ENCODE measurements at regions not wholly inside any gene's neighbourhood (a gene's known extent, or its start where the extent isn't known, plus 50 kb on each side); places are given as distances from the start of the nearest gene placed in this dataset.

DNA sequence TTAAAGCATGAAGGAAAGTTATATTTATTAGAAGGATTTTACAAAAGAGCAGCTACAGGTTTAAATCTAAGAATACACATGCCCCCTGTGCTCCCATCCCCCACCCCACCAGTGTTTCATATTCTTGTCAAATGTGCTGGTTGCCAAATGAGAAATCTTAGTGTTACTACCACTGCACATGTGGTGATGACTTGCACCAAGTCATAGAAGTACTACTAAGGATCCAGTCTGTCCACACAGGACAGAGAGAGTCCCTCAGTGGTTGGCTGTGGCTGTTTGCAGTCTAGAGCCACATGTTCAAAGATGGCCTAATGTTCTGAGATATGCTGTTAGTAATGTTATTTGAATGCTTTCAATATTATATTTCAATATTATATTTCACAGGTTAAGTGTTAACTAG is 268.8 kb downstream of the ADAMTS20 start:
- Histone ChIP-seq H3K9ac (ENCODE audit: low read depth in 1 of 2, low read length in 2 of 2) (no peak overlapping the region), H3K4me1 (ENCODE audit: control insufficient read depth in 4 of 4, insufficient read depth in 4 of 4, low read length in 3 of 4) (no peaks in the 10 kb centered on the region), H3K27ac (ENCODE audit: low read depth in 1 of 2, low read length in 2 of 2) (no peak overlapping the region), H3K27me3 (ENCODE audit: control insufficient read depth in 4 of 4, insufficient read depth in 4 of 4, low read length in 3 of 4) (peaks cover 0 to 2% (median 0%) of the 10 kb centered on the region in 4 donors), H3K36me3 (ENCODE audit: control insufficient read depth in 4 of 4, insufficient read depth in 3 of 4, low read depth in 1 of 4, low read length in 3 of 4) (no peaks in the 10 kb centered on the region), H3K9me3 (ENCODE audit: control insufficient read depth in 4 of 4, low read length in 3 of 4) (no peaks in the 10 kb centered on the region), H3K4me3 (ENCODE audit: low read depth in 1 of 3, low read length in 3 of 3) (no peak overlapping the region)
- TF ChIP-seq GABPA (IDR thresholded peaks at IDR 0.05 in 1 of 2, conservative IDR thresholded peaks at IDR 0.05 in 1 of 2), result no peak
- TF ChIP-seq, protein P1, sequence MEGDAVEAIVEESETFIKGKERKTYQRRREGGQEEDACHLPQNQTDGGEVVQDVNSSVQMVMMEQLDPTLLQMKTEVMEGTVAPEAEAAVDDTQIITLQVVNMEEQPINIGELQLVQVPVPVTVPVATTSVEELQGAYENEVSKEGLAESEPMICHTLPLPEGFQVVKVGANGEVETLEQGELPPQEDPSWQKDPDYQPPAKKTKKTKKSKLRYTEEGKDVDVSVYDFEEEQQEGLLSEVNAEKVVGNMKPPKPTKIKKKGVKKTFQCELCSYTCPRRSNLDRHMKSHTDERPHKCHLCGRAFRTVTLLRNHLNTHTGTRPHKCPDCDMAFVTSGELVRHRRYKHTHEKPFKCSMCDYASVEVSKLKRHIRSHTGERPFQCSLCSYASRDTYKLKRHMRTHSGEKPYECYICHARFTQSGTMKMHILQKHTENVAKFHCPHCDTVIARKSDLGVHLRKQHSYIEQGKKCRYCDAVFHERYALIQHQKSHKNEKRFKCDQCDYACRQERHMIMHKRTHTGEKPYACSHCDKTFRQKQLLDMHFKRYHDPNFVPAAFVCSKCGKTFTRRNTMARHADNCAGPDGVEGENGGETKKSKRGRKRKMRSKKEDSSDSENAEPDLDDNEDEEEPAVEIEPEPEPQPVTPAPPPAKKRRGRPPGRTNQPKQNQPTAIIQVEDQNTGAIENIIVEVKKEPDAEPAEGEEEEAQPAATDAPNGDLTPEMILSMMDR (IDR thresholded peaks at IDR 0.05; ENCODE audit: low read depth, low read length, missing input control), result no peak
- no peak for TF ChIP-seq YY1 (IDR thresholded peaks at IDR 0.05)
- TF ChIP-seq, protein P2, sequence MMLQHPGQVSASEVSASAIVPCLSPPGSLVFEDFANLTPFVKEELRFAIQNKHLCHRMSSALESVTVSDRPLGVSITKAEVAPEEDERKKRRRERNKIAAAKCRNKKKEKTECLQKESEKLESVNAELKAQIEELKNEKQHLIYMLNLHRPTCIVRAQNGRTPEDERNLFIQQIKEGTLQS (IDR thresholded peaks at IDR 0.05), result no peak
- no peak for TF ChIP-seq NR2F2 (IDR thresholded peaks at IDR 0.05)
- no peak for TF ChIP-seq JUND (IDR thresholded peaks at IDR 0.05)
- TF ChIP-seq HNF4A (conservative IDR thresholded peaks at IDR 0.05), result no peak
- TF ChIP-seq EGR1 (IDR thresholded peaks at IDR 0.05; ENCODE audit: low read depth in 2 of 2), result no peak
- no peak for TF ChIP-seq FOXA1 (IDR thresholded peaks at IDR 0.05)
- TF ChIP-seq, protein P3, sequence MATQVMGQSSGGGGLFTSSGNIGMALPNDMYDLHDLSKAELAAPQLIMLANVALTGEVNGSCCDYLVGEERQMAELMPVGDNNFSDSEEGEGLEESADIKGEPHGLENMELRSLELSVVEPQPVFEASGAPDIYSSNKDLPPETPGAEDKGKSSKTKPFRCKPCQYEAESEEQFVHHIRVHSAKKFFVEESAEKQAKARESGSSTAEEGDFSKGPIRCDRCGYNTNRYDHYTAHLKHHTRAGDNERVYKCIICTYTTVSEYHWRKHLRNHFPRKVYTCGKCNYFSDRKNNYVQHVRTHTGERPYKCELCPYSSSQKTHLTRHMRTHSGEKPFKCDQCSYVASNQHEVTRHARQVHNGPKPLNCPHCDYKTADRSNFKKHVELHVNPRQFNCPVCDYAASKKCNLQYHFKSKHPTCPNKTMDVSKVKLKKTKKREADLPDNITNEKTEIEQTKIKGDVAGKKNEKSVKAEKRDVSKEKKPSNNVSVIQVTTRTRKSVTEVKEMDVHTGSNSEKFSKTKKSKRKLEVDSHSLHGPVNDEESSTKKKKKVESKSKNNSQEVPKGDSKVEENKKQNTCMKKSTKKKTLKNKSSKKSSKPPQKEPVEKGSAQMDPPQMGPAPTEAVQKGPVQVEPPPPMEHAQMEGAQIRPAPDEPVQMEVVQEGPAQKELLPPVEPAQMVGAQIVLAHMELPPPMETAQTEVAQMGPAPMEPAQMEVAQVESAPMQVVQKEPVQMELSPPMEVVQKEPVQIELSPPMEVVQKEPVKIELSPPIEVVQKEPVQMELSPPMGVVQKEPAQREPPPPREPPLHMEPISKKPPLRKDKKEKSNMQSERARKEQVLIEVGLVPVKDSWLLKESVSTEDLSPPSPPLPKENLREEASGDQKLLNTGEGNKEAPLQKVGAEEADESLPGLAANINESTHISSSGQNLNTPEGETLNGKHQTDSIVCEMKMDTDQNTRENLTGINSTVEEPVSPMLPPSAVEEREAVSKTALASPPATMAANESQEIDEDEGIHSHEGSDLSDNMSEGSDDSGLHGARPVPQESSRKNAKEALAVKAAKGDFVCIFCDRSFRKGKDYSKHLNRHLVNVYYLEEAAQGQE (IDR thresholded peaks at IDR 0.05), result no peak
- no peak for TF ChIP-seq RXRA (IDR thresholded peaks at IDR 0.05)
- no peak for TF ChIP-seq SP1 (IDR thresholded peaks at IDR 0.05)
- TF ChIP-seq RAD21 (IDR thresholded peaks at IDR 0.05), result no peak
- TF ChIP-seq, protein P4, sequence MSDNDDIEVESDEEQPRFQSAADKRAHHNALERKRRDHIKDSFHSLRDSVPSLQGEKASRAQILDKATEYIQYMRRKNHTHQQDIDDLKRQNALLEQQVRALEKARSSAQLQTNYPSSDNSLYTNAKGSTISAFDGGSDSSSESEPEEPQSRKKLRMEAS (IDR thresholded peaks at IDR 0.05), result no peak
- TF ChIP-seq, protein P5, sequence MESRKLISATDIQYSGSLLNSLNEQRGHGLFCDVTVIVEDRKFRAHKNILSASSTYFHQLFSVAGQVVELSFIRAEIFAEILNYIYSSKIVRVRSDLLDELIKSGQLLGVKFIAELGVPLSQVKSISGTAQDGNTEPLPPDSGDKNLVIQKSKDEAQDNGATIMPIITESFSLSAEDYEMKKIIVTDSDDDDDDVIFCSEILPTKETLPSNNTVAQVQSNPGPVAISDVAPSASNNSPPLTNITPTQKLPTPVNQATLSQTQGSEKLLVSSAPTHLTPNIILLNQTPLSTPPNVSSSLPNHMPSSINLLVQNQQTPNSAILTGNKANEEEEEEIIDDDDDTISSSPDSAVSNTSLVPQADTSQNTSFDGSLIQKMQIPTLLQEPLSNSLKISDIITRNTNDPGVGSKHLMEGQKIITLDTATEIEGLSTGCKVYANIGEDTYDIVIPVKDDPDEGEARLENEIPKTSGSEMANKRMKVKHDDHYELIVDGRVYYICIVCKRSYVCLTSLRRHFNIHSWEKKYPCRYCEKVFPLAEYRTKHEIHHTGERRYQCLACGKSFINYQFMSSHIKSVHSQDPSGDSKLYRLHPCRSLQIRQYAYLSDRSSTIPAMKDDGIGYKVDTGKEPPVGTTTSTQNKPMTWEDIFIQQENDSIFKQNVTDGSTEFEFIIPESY (IDR thresholded peaks at IDR 0.05), result no peak
- no peak for TF ChIP-seq HNF4G (IDR thresholded peaks at IDR 0.05)
- no peak for TF ChIP-seq FOXA2 (IDR thresholded peaks at IDR 0.05)
- TF ChIP-seq TAF1 (conservative IDR thresholded peaks at IDR 0.05), result no peak
- no peak for DNase-seq (ENCODE audit: low spot score)

All from liver (tissue), 7 donors.